ENCODE measurements at regions not wholly inside any gene's neighbourhood (a gene's known extent, or its start where the extent isn't known, plus 50 kb on each side); places are given as distances from the start of the nearest gene placed in this dataset.
"Not testable (repeated sequence)": the region's sequence is repeated elsewhere in the genome, so short reads cannot be mapped to it uniquely, and the experiment has no call there.

GRCh38 chrX:1841746-1842145 is 226.9 kb downstream of the ASMT start:
- Histone ChIP-seq H3K4me1 (ENCODE audit: insufficient read depth, low read length) (no peaks in the 10 kb centered on the region), H3K79me2 (ENCODE audit: insufficient read depth, low read length) (no peaks in the 10 kb centered on the region), H3K36me3 (ENCODE audit: insufficient read depth, low read length) (no peaks in the 10 kb centered on the region), H3K4me3 (ENCODE audit: insufficient read depth, low read length) (no peak overlapping the region), H3K27me3 (ENCODE audit: insufficient read depth, low read length) (no peaks in the 10 kb centered on the region), H3K4me2 (ENCODE audit: insufficient read depth, low read length) (no peak overlapping the region), H3K27ac (ENCODE audit: low read depth, low read length) (no peak overlapping the region), H3K9me3 (ENCODE audit: low read depth, low read length) (no peaks in the 10 kb centered on the region), H2AFZ (ENCODE audit: low read length) (no peak overlapping the region), H4K20me1 (ENCODE audit: insufficient read depth, low read length) (no peaks in the 10 kb centered on the region)
- no peak for DNase-seq (ENCODE audit: insufficient read length, low spot score, missing footprints)
- TF ChIP-seq CTCF (IDR thresholded peaks at IDR 0.05; ENCODE audit: extremely low read depth, low read depth, low read length): no peak

GRCh38 chrX:1847000-1847399 is 232.1 kb downstream of the ASMT start:
- H3K4me3 ChIP-seq (ENCODE audit: insufficient read depth, low read length); H3K9me3 ChIP-seq (ENCODE audit: low read depth, low read length); DNase-seq (ENCODE audit: insufficient read length, low spot score, missing footprints); H3K79me2 ChIP-seq (ENCODE audit: insufficient read depth, low read length); H3K27ac ChIP-seq (ENCODE audit: low read depth, low read length); H3K4me1 ChIP-seq (ENCODE audit: insufficient read depth, low read length); H3K4me2 ChIP-seq (ENCODE audit: insufficient read depth, low read length); H3K27me3 ChIP-seq (ENCODE audit: insufficient read depth, low read length); H4K20me1 ChIP-seq (ENCODE audit: insufficient read depth, low read length); H3K36me3 ChIP-seq (ENCODE audit: insufficient read depth, low read length); H2AFZ ChIP-seq (ENCODE audit: low read length): not testable (repeated sequence)

GRCh38 chrX:1847790-1848189 is 232.9 kb downstream of the ASMT start:
- not testable (repeated sequence) for H2AFZ ChIP-seq (ENCODE audit: low read length); H3K4me1 ChIP-seq (ENCODE audit: insufficient read depth, low read length); H3K79me2 ChIP-seq (ENCODE audit: insufficient read depth, low read length); H4K20me1 ChIP-seq (ENCODE audit: insufficient read depth, low read length); H3K27me3 ChIP-seq (ENCODE audit: insufficient read depth, low read length); H3K4me2 ChIP-seq (ENCODE audit: insufficient read depth, low read length); H3K36me3 ChIP-seq (ENCODE audit: insufficient read depth, low read length); H3K4me3 ChIP-seq (ENCODE audit: insufficient read depth, low read length); H3K27ac ChIP-seq (ENCODE audit: low read depth, low read length); DNase-seq (ENCODE audit: insufficient read length, low spot score, missing footprints); H3K9me3 ChIP-seq (ENCODE audit: low read depth, low read length)

GRCh38 chrX:1851527-1851926 is 236.7 kb downstream of the ASMT start:
- Histone ChIP-seq H3K27me3 (ENCODE audit: insufficient read depth, low read length) (no peaks in the 10 kb centered on the region), H3K79me2 (ENCODE audit: insufficient read depth, low read length) (no peaks in the 10 kb centered on the region), H3K36me3 (ENCODE audit: insufficient read depth, low read length) (no peaks in the 10 kb centered on the region), H3K4me1 (ENCODE audit: insufficient read depth, low read length) (no peaks in the 10 kb centered on the region), H3K4me2 (ENCODE audit: insufficient read depth, low read length) (no peak overlapping the region), H4K20me1 (ENCODE audit: insufficient read depth, low read length) (no peaks in the 10 kb centered on the region), H2AFZ (ENCODE audit: low read length) (no peak overlapping the region), H3K9me3 (ENCODE audit: low read depth, low read length) (no peaks in the 10 kb centered on the region), H3K4me3 (ENCODE audit: insufficient read depth, low read length) (no peak overlapping the region), H3K27ac (ENCODE audit: low read depth, low read length) (no peak overlapping the region)
- no peak for DNase-seq (ENCODE audit: insufficient read length, low spot score, missing footprints)
- no peak for TF ChIP-seq CTCF (IDR thresholded peaks at IDR 0.05; ENCODE audit: extremely low read depth, low read depth, low read length)

- no peaks in the 10 kb centered on the region for H3K9me3 ChIP-seq (ENCODE audit: low read depth, low read length)
- H3K36me3 ChIP-seq (ENCODE audit: insufficient read depth, low read length): no peaks in the 10 kb centered on the region
- no peak for DNase-seq (ENCODE audit: insufficient read length, low spot score, missing footprints)
- H3K79me2 ChIP-seq (ENCODE audit: insufficient read depth, low read length): no peaks in the 10 kb centered on the region
- no peaks in the 10 kb centered on the region for H3K27me3 ChIP-seq (ENCODE audit: insufficient read depth, low read length)
- H2AFZ ChIP-seq (ENCODE audit: low read length): no peak overlapping the region
- H3K4me3 ChIP-seq (ENCODE audit: insufficient read depth, low read length): no peak overlapping the region
- H3K27ac ChIP-seq (ENCODE audit: low read depth, low read length): no peak overlapping the region
- TF ChIP-seq CTCF (IDR thresholded peaks at IDR 0.05; ENCODE audit: extremely low read depth, low read depth, low read length): no peak
- no peaks in the 10 kb centered on the region for H3K4me1 ChIP-seq (ENCODE audit: insufficient read depth, low read length)
- no peak overlapping the region for H3K4me2 ChIP-seq (ENCODE audit: insufficient read depth, low read length)
- H4K20me1 ChIP-seq (ENCODE audit: insufficient read depth, low read length): no peaks in the 10 kb centered on the region
Observed at GRCh38 chrX:1852082-1852481, 237.2 kb downstream of the ASMT start.
